Activated B cell treated with CpG ODN at 0.5 μM for 24 hours (primary cell): ENCODE measurements at regions not wholly inside any gene's neighbourhood (a gene's known extent, or its start where the extent isn't known, plus 50 kb on each side); places are given as distances from the start of the nearest gene placed in this dataset.

Experiments used
- ATAC-seq: fragments of 200-7000 bp; cut with Tn5 transposase; one replicate; pipeline ENCODE4 v1.10.0; 2021; ENCODE audit warnings: low read depth, mild to moderate bottlenecking, moderate library complexity
- CTCF ChIA-PET: fragments of 350-600 bp; sonication (Branson Sonifier 250); formaldehyde crosslinking; loops from one replicate; lab custom pipeline; 2021; ENCODE audit warnings: antibody characterized with exemption; lab: Charles Lee
- POLR2A ChIA-PET: fragments of 350-600 bp; sonication (Branson Sonifier 250); formaldehyde crosslinking; loops from one replicate; lab custom pipeline; 2021; ENCODE audit warnings: antibody characterized with exemption; lab: Charles Lee
- DNase-seq: peaks from one replicate; pipeline ENCODE4 v3.0.0; 2022
- H3K27ac Mint-ChIP-seq: one replicate; pipeline ENCODE4 v1.8.0; 2020; ENCODE audit warnings: mixed read lengths
- H3K27me3 Mint-ChIP-seq: one replicate; pipeline ENCODE4 v1.8.0; 2021; ENCODE audit warnings: mixed read lengths
- H3K36me3 Mint-ChIP-seq: one replicate; pipeline ENCODE4 v1.8.0; 2021; ENCODE audit warnings: low read depth, mixed read lengths
- H3K4me1 Mint-ChIP-seq: one replicate; pipeline ENCODE4 v1.8.0; 2021; ENCODE audit warnings: mixed read lengths
- H3K4me3 Mint-ChIP-seq: one replicate; pipeline ENCODE4 v1.8.0; 2020; ENCODE audit warnings: mild to moderate bottlenecking, mixed read lengths
- H3K9me3 Mint-ChIP-seq: one replicate; pipeline ENCODE4 v1.8.0; 2020; ENCODE audit warnings: mixed read lengths
- CTCF ChIP-seq: fragments of 200-600 bp; IDR thresholded peaks from one replicate; pipeline ENCODE4 v1.8.0; 2022; ENCODE audit warnings: antibody characterized with exemption, mild to moderate bottlenecking
- intact Hi-C: fragments of 100-400 bp; cut with micrococcal nuclease; formaldehyde crosslinking; loops from one replicate; pipeline ENCODE4 v1.15.1; 2024

- POLR2A ChIA-PET, result no interaction called here
- DNase-seq, result no peak
- H3K9me3 Mint-ChIP-seq, result no peaks in the 10 kb centered on the region
Observed at GRCh38 chr14:100475268-100475667, 111.9 kb downstream of the BEGAIN start.

GRCh38 chr14:100476012-100476822 lies 111.0 kb downstream of the BEGAIN start:
- intact Hi-C loops, result no loop called here
- CTCF ChIA-PET, result no interaction called here

More at GRCh38 chr14:100475268-100475667, 111.9 kb downstream of the BEGAIN start:
- H3K27ac Mint-ChIP-seq, result no peak overlapping the region
- H3K27me3 Mint-ChIP-seq, result no peaks in the 10 kb centered on the region
- no peak for TF ChIP-seq CTCF
- H3K4me1 Mint-ChIP-seq, result no peaks in the 10 kb centered on the region
- H3K4me3 Mint-ChIP-seq, result no peak overlapping the region
- CTCF ChIA-PET, result no interaction called here
- intact Hi-C loops, result no loop called here
- peaks cover 2% of the 10 kb centered on the region for H3K36me3 Mint-ChIP-seq
- ATAC-seq, result no peak

GRCh38 chr14:100484531-100485267 lies 102.5 kb downstream of the BEGAIN start:
- Mint-ChIP-seq H3K4me3 (no peak overlapping the region), H3K27me3 (no peaks in the 10 kb centered on the region), H3K36me3 (peaks cover 6% of the 10 kb centered on the region), H3K4me1 (peaks cover 3% of the 10 kb centered on the region), H3K9me3 (no peaks in the 10 kb centered on the region), H3K27ac (no peak overlapping the region)
- DNase-seq (no peak), ATAC-seq (no peak)
- ChIA-PET POLR2A (no interaction called here), CTCF (no interaction called here)
- intact Hi-C loops, result no loop called here
- no peak for TF ChIP-seq CTCF

More at GRCh38 chr14:100476012-100476822, 111.0 kb downstream of the BEGAIN start:
- Mint-ChIP-seq H3K27ac (no peak overlapping the region), H3K27me3 (no peaks in the 10 kb centered on the region), H3K36me3 (peaks cover 2% of the 10 kb centered on the region), H3K4me1 (no peaks in the 10 kb centered on the region), H3K9me3 (no peaks in the 10 kb centered on the region), H3K4me3 (no peak overlapping the region)
- POLR2A ChIA-PET, result no interaction called here
- ATAC-seq (no peak), DNase-seq (no peak)
- TF ChIP-seq CTCF, result no peak

GRCh38 chr14:100486025-100486828 lies 101.0 kb downstream of the BEGAIN start:
- Mint-ChIP-seq H3K36me3 (peaks cover 6% of the 10 kb centered on the region), H3K4me3 (no peak overlapping the region), H3K27me3 (no peaks in the 10 kb centered on the region), H3K9me3 (no peaks in the 10 kb centered on the region), H3K4me1 (peaks cover 3% of the 10 kb centered on the region), H3K27ac (no peak overlapping the region)
- TF ChIP-seq CTCF, result no peak
- ATAC-seq (peak; percentile 40), DNase-seq (peak; percentile 30)
- POLR2A ChIA-PET, result no interaction called here
- intact Hi-C loops, result no loop called here
- CTCF ChIA-PET, result no interaction called here
